Endothelial cell (in vitro differentiated cells): ENCODE measurements at regions not wholly inside any gene's neighbourhood (a gene's known extent, or its start where the extent isn't known, plus 50 kb on each side); places are given as distances from the start of the nearest gene placed in this dataset.

ENCODE experiments used
- DNase-seq: peaks from one replicate; pipeline ENCODE4 v3.0.0; 2021; ENCODE audit warnings: low spot score
- H3K27ac Mint-ChIP-seq: one replicate; pipeline ENCODE4 v1.8.0; 2021; ENCODE audit warnings: mixed read lengths, inconsistent platforms; ENCODE audit not compliant: unreplicated experiment
- H3K27me3 Mint-ChIP-seq: one replicate; pipeline ENCODE4 v1.8.0; 2021; ENCODE audit warnings: mild to moderate bottlenecking, moderate library complexity, mixed read lengths, inconsistent platforms; ENCODE audit not compliant: unreplicated experiment
- H3K36me3 Mint-ChIP-seq: one replicate; pipeline ENCODE4 v1.8.0; 2021; ENCODE audit warnings: mild to moderate bottlenecking, low read depth, mixed read lengths, inconsistent platforms; ENCODE audit not compliant: unreplicated experiment
- H3K4me1 Mint-ChIP-seq: one replicate; pipeline ENCODE4 v1.8.0; 2021; ENCODE audit warnings: mild to moderate bottlenecking, mixed read lengths, inconsistent platforms; ENCODE audit not compliant: unreplicated experiment
- H3K4me3 Mint-ChIP-seq: one replicate; pipeline ENCODE4 v1.8.0; 2021; ENCODE audit warnings: mild to moderate bottlenecking, mixed read lengths, inconsistent platforms; ENCODE audit not compliant: unreplicated experiment
- H3K9me3 Mint-ChIP-seq: one replicate; pipeline ENCODE4 v1.8.0; 2021; ENCODE audit warnings: mixed read lengths, inconsistent platforms; ENCODE audit not compliant: unreplicated experiment
- CTCF ChIP-seq: fragments of 200-600 bp; sonication (generic); IDR thresholded peaks from one replicate; pipeline ENCODE4 v1.5.0; 2021; ENCODE audit warnings: antibody characterized with exemption; ENCODE audit not compliant: unreplicated experiment

DNA sequence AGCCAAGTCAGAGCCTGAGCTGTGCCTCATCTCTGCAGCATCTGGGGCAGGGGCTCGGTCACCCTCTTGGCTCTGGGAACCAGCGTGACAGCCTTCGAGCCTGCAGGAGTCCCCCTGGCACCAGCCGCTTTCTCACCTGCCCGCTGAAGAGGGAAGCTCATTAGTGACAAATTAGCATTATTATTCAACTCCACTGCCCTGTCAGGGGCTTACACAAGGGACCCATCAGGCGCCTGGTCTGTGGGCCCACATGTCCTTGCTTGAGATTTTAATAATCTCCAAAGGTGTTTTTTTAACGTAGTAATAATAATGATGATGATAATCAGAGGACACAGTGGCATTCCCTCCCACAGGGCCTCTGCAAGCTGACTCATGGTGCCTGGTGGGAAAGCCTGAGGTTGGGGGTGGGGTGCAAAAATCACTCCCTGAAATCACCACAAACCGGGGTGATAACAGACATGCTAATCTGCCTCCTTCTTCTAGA is 98.1 kb upstream of the IGSF21 start:
- no peak for DNase-seq
- Mint-ChIP-seq H3K4me3 (no peak overlapping the region), H3K36me3 (no peaks in the 10 kb centered on the region), H3K4me1 (no peaks in the 10 kb centered on the region), H3K27me3 (peaks cover 2% of the 10 kb centered on the region), H3K9me3 (no peaks in the 10 kb centered on the region), H3K27ac (no peak overlapping the region)
- no peak for TF ChIP-seq CTCF

- Mint-ChIP-seq H3K4me1 (no peaks in the 10 kb centered on the region), H3K27me3 (peaks cover 2% of the 10 kb centered on the region), H3K27ac (no peak overlapping the region), H3K36me3 (no peaks in the 10 kb centered on the region), H3K9me3 (no peaks in the 10 kb centered on the region), H3K4me3 (no peak overlapping the region)
- DNase-seq, result no peak
- TF ChIP-seq CTCF, result no peak
Measured at GRCh38 chr1:18010408-18010807, 97.2 kb upstream of the IGSF21 start.

DNA sequence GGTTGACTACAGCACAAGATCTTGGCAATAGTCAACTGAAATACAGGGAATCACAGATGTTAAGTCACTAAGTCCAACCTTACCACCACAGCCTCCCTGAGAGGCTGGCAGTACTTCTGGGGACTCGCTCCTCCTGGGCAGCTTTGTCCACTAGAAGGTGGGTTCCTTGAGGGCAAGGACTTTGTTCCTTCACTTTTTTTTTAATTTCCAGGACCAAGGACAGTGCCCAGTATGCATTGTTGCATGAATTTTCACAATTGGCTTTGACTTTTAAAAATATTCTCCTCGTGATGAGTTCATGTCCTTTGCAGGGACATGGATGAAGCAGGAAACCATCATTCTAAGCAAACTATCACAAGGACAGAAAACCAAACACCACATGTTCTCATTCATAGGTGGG is 96.7 kb upstream of the IGSF21 start:
- Mint-ChIP-seq H3K4me3 (no peak overlapping the region), H3K9me3 (no peaks in the 10 kb centered on the region), H3K4me1 (no peaks in the 10 kb centered on the region), H3K27me3 (peaks cover 2% of the 10 kb centered on the region), H3K27ac (no peak overlapping the region), H3K36me3 (no peaks in the 10 kb centered on the region)
- no peak for TF ChIP-seq CTCF
- no peak for DNase-seq

DNA sequence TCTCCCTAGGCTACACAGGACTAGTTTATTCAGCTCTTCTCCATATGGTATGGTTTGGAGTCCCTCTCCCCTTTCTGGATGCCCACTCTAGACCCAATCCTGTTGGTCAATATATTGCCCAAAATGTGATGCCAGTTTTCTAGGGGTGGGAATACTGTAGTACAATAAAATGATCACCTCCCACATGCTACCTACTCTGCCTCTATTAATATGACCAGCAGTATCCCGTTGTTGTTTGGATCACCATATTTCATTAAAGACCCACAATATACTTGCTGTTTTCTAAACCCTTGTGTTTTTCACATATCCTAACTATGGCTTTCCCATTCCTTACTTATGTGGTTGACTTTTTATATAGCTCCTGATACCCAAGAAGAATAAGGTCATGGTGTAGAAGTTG is 95.9 kb upstream of the IGSF21 start:
- peaks cover 3% of the 10 kb centered on the region for H3K27me3 Mint-ChIP-seq

DNA sequence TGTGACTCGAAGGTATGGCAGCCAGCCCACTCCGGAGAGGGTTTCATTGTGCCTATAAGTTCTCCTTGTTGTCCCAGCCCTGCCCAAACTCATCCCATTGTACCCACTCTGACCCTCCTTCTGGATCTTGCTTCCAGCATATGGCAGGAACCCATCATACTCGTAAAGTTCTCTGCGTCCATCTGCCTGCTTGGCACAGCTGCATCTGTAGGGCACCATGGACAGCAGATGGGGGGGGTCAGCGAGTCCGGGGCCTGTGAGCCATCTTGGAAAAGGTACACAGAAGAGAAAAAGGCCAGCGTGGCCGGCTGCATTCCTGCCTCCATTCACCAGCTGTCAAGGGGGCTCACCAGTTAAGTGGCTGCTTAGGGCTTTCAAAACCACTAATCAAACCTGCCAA is 94.9 kb upstream of the IGSF21 start:
- Mint-ChIP-seq H3K36me3 (no peaks in the 10 kb centered on the region), H3K27me3 (peaks cover 3% of the 10 kb centered on the region), H3K27ac (no peak overlapping the region), H3K4me1 (no peaks in the 10 kb centered on the region), H3K9me3 (no peaks in the 10 kb centered on the region), H3K4me3 (no peak overlapping the region)
- TF ChIP-seq CTCF, result no peak
- DNase-seq, result no peak

More for the DNA sequence above, 95.9 kb upstream of the IGSF21 start:
- H3K27ac Mint-ChIP-seq, result no peak overlapping the region
- TF ChIP-seq CTCF, result no peak
- no peak overlapping the region for H3K4me3 Mint-ChIP-seq
- no peaks in the 10 kb centered on the region for H3K4me1 Mint-ChIP-seq
- DNase-seq, result no peak
- no peaks in the 10 kb centered on the region for H3K9me3 Mint-ChIP-seq
- no peaks in the 10 kb centered on the region for H3K36me3 Mint-ChIP-seq
